Limb (tissue), 2 donors: ENCODE measurements at regions not wholly inside any gene's neighbourhood (a gene's known extent, or its start where the extent isn't known, plus 50 kb on each side); places are given as distances from the start of the nearest gene placed in this dataset.
"Not testable (repeated sequence)": the region's sequence is repeated elsewhere in the genome, so short reads cannot be mapped to it uniquely, and the experiment has no call there.

Source experiments
- DNase-seq, 2 donors: peaks; one replicate each; pipeline ENCODE4 v3.0.0-alpha.2; 2016; ENCODE audit errors: extremely low spot score in 2 of 2

DNA sequence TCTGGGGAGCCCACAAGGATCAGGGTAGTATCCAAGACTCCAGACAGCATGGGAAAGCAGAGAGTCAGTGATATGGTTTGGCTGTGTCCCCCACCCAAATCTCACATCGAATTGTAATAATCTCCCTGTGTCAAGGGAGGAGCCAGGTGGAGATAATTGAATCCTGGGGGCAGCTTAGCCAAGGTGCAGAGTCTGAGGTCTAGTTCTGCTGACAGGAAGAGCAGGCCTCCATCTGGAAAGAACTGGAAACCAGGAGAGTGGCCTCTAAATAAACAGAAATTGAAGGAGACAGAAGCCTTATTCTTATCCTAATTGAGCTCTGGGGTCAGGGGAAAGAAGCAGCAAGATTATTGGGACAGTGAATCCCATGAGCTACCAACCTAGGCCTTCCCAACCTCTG is 146.7 kb upstream of the NRP1 start:
- no peak for DNase-seq

GRCh38 chr10:33480417-33480816 is 145.9 kb upstream of the NRP1 start:
- DNase-seq, result not testable (repeated sequence)

GRCh38 chr10:33478675-33479125 is 144.2 kb upstream of the NRP1 start:
- no peak for DNase-seq

- no peak for DNase-seq
Observed at GRCh38 chr10:33478089-33478674, 143.7 kb upstream of the NRP1 start.

GRCh38 chr10:33477291-33478088 is 143.0 kb upstream of the NRP1 start:
- DNase-seq, result no peak

DNA sequence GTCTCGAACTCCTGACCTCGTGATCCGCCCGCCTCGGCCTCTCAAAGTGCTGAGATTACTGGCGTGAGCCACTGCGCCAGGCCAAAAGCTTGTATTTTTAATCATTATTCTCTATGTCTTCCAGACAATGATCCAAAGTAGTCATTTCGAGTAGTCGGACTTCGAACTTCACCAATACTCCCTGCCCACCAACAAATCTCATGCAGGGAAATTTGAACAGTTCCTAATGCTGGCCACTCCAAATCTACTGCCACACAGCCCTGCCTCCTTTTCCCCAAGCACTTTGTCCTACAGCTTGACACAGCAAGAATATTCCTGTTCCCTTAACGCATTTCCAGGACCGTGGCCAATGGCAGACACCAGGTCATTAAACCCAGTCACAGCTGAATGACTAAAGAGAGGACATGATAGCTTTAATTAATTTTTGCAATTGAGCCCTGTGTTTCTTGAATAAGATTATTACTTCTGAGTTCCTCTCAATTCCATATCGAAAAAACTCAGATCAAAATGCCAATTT is 142.3 kb upstream of the NRP1 start:
- DNase-seq, result no peak

- no peak for DNase-seq
Observed at GRCh38 chr10:33473688-33474087, 139.2 kb upstream of the NRP1 start.

- DNase-seq, result not testable (repeated sequence)
Observed at GRCh38 chr10:33468006-33468405, 133.5 kb upstream of the NRP1 start.

DNA sequence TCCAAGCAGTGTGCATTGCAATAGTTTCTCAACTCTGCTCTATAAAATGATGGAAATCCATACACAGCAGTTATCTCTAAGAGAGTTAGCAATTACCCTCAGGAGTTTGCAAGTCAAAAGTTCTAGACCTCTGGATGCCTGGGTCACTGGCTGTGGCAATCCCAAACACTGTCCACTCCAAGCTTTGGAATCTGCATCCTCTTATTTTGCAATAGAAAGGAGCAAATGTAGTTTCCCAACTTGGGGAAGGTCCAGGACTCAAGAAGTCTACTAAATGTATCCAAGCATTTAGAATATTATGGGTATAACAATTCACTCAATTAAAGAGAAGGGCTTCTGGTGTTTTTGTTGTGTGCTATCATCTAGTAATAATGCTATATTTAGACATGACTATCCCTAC is 131.3 kb upstream of the NRP1 start:
- no peak for DNase-seq

DNA sequence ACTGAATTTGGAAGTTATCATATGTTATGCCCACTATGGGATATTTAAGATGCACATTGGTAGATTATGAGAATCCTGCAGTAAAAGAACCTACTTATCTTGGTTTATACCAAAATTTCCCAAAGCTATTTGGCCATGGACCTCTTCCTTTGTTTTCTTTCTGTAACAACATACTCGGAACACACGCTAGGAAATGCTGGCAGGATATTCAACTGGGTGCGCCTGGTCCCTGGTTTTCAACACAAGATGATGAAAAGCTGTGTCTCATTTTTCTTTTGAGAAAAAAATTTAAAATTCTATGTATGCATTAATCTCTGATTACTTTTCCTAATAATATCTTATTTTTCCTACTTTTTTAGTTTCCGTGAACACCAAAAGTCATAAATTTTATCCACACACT is 128.5 kb upstream of the NRP1 start:
- no peak for DNase-seq

GRCh38 chr10:33461295-33461640 is 126.8 kb upstream of the NRP1 start:
- no peak for DNase-seq

DNA sequence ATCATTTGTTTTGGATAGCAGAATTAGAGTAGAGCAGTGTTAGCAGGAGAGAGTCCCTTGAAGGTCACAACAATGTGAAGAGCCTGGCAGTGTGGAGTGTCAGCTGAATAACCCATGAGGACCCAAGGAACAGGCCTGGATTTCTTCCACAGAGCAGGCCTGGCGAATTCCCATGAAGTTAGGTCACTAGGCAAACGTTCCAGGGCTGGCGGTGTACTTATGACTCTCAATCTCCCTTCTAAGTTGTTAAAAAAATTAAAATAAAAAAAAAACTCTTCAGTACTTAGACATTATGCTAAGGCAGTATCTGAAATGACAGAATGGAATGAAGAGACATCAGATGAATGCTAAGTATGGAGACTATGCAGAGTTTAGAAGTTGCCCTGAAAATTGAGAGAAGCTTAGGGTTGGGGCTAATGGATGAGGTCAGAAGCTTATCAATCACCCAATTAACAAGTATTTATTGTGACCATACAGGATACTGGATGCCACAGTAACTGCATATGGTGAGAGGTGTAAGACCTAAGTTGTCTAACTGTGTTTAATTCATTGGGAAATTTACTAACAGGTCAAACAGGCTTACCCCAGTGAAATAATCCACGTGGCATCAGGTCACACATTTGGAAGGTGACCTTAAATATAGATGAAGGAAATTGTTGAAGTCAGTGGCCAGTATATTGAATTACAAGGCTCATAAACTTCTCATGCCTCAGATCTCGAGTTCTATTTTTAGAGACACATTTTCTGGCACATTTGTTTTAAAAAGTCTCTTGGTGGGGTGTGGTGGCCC is 126.2 kb upstream of the NRP1 start:
- no peak for DNase-seq

GRCh38 chr10:33459602-33460001 is 125.1 kb upstream of the NRP1 start:
- DNase-seq, result no peak

DNA sequence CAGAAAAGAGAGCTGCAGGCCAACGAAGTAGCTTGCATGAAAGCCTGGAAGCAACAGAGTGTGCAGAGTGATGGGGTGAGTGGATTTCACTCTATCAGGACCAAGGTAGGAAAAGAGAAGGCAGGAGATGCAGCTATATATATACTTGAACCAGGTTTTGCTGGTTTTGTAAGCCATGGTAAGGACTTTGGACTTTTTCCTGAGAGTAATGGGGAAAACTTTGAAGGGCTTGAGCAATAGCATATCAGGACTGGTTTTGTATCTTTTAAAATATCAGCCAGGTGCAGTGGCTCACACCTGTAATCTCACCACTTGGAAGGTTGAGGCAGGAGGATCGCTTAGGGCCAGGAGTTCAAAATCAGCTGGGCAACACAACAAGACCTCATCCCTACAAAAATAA is 120.6 kb upstream of the NRP1 start:
- DNase-seq, result no peak

DNA sequence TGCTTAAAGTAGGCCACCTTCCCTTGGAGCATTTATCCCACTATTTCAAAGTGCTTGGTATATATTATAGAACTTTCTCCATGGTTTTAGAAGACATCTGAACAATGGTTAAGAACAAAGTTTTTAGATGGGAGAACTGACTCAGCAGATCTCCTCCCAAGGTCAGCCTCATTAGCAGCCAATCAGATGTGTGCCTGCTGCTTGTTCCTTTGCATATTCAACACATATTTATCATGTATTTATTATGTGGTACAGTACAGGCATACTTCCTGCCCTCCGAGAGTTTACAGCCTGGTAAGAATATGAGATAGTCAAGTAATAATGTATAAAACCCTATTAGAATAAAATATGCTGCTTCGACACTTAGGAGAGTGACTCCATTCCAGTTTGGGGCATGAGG is 120.1 kb upstream of the NRP1 start:
- DNase-seq, result no peak

- DNase-seq, result no peak
Observed at GRCh38 chr10:33453081-33454025, 118.9 kb upstream of the NRP1 start.

DNA sequence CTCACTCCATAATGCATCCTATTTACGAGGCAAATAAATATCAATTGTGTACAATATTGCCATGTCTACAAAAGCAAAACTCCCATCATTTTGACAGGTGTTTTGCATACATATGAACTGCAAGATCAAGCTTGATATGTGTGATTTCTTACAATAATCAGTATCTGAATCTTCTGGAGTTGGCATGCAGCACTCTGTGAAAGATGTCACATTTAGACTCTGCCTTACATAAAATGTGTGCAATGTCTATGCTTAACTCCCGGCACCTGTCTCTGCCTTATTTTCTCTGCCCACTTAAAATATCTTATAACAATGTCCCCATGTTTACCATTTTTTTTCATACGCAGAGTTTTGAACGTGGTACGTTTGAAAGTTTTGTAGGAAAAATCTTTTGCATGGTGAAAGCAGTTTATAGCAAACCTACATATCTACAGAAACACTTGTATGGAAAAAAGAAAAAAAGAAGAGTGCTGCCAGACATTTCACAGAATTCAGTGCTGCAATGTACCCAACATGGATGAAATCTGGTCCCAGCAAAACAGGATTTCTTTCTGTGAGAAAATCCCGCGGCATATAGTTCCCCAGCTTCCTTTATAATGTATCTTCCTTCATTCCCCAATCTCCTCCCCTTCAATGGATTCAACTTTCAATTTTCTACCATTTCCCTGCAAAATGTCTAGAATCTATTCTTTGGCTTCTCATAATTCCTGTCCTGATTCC is 114.1 kb upstream of the NRP1 start:
- DNase-seq, result no peak

DNA sequence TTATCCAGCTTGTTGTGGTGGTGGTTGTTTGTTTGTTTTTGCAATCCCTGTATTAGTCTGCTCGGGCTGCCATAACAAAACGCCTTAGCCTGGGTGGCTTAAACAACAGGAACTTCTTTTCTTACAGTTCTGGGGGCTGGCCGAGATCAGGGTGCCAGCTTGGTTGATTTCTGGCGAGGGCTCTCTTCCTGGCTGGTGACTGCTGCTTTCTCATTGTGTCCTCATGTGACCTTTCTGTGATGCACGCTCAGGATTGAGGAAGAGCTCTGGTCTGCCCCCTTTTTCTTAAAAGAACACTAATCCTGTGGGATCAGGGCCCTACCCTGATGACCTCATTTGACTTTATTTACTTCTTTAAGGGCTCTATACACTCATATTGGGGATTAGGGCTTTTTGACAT is 107.1 kb upstream of the NRP1 start:
- no peak for DNase-seq

DNA sequence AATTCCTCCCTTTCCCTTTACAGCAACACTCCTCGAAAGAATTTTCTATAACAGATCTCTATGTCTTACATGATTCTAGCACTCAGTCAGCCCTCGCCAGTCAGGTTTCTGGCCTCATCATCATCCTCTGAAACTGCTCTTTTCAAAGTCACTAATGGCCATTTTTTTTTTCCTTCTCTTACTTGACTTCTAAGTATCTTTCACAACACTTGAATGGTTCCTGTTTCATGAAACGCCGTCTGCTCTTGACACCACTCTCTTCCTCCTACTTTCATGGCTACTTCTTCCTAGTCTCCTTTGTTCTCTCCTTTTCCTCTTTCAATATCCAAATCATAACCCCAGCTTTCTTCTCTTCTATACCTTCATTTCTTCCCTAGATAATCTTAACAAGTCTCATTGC is 100.5 kb upstream of the NRP1 start:
- no peak for DNase-seq

- no peak for DNase-seq
Observed at GRCh38 chr10:33428682-33429081, 94.2 kb upstream of the NRP1 start.

- peak; percentile 55 to 83 for DNase-seq
Observed at GRCh38 chr10:33423154-33423529, 88.7 kb upstream of the NRP1 start.
